GM10248 (cell line): ENCODE measurements at regions not wholly inside any gene's neighbourhood (a gene's known extent, or its start where the extent isn't known, plus 50 kb on each side); places are given as distances from the start of the nearest gene placed in this dataset.

Experiments used
- CTCF ChIA-PET: fragments of 300-600 bp; sonication (Branson Sonifier 250); formaldehyde crosslinking; extraction: SDS; loops from one replicate; lab custom pipeline; 2021; ENCODE audit warnings: antibody characterized with exemption; lab: Yijun Ruan, JAX
- POLR2A ChIA-PET: fragments of 350-650 bp; sonication (Branson Sonifier 250); formaldehyde crosslinking; extraction: SDS; loops from one replicate; lab custom pipeline; 2020; ENCODE audit warnings: antibody characterized with exemption; lab: Yijun Ruan, JAX
- DNase-seq: peaks from one replicate; pipeline ENCODE4 v3.0.0; 2012; ENCODE audit errors: extremely low spot score
- TF ChIP-seq, protein P1 (sequence below): IDR thresholded peaks from 2 replicates; pipeline ENCODE4 v1.5.1; 2012; ENCODE audit warnings: mild to moderate bottlenecking, low read depth; ENCODE audit errors: extremely low read depth, missing control alignments, control extremely low read depth

DNA sequence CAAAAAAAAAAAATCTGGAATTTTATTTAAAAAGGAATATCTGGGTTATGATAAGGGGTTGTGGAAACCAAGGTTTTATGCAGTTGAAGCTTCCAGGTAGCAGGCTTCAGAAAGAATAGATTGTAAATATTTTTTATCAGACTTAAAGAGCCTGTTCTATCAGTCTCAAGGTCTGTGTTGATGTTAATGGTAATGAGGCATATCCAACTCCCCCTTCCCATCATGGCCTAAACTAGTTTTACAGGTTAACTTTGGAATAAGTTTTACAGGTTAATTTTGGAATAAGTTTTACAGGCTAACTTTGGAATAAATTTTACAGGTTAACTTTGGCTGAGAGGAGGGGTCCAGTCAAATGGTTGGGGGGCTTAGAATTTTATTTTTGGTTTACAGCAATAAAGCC is 92.4 kb downstream of the CD24 start:
- ChIA-PET CTCF (interaction anchor here (1.2 kb wide), 1 partner anchor 21 kb away, joined by 3 read pairs; no protein-coding TSS in a partner anchor), POLR2A (no interaction called here)
- TF ChIP-seq, protein P1, sequence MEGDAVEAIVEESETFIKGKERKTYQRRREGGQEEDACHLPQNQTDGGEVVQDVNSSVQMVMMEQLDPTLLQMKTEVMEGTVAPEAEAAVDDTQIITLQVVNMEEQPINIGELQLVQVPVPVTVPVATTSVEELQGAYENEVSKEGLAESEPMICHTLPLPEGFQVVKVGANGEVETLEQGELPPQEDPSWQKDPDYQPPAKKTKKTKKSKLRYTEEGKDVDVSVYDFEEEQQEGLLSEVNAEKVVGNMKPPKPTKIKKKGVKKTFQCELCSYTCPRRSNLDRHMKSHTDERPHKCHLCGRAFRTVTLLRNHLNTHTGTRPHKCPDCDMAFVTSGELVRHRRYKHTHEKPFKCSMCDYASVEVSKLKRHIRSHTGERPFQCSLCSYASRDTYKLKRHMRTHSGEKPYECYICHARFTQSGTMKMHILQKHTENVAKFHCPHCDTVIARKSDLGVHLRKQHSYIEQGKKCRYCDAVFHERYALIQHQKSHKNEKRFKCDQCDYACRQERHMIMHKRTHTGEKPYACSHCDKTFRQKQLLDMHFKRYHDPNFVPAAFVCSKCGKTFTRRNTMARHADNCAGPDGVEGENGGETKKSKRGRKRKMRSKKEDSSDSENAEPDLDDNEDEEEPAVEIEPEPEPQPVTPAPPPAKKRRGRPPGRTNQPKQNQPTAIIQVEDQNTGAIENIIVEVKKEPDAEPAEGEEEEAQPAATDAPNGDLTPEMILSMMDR = no peak
- DNase-seq = no peak

DNA sequence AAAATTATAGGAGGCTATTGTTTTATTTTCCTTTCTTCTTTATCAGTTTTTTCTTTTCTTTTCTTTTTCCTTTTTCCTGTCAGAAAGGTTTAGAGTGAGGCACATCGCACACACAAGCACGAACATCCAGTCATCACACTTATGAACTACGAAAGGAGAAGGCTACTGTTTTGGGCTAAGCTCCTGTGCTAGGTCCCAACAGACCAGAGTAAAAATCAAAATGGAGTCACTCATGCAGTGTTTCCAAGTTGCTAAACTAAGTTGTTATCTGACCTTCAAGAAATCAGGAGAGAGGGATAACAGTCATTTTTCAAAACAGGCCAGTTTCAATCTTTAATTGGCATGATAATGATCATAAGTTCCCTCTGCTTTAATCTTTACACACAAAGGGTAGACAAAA is 93.6 kb downstream of the CD24 start:
- CTCF ChIA-PET = no interaction called here
- TF ChIP-seq, protein P1 = no peak
- DNase-seq = no peak
- POLR2A ChIA-PET = no interaction called here

DNA sequence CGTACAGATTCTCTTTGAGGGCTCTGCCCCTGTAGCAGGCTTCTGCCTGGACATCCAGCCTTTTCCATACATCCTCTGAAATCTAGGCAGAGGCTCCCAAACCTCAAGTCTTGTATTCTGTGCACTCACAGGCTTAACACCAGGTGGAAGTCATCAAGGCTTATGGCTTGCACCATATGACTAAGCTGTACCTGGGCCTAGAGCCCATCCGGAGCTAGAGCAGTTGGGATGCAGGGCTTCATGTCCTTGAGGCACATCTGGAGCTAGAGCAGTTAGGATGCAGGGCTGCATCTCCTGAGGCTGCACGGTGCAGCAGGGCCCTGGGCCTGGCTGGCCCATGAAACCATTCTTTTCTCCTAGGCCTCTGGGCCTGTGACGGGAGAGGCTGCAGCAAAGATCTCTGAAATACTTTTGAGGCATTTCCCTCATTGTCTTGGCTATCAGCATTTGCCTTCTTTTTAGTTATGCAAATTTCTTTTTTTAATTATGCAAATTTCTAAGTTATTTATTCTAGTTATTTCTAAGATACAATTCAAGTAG is 98.7 kb downstream of the CD24 start:
- ChIA-PET CTCF (no interaction called here), POLR2A (no interaction called here)
- TF ChIP-seq, protein P1 = no peak
- DNase-seq = no peak

DNA sequence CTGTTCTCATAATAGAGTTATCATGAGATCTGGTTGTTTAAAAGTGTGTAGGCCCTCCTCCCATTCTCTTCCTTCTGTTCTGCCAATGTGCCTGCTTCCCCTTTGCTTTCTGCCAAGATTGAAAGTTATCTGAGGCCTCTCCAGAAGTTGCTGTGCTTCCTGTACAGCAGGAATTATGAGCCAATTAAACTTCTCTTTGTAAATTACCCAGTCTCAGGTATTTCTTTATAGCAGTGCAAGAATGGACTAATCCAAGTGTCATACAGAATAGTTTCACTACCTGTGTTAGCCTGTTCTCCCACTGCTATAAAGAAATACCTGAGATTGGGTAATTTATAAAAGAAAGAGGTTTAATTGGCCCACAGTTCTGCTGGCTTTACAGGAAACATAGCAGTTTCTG is 100.0 kb downstream of the CD24 start:
- TF ChIP-seq, protein P1 = no peak
- CTCF ChIA-PET = no interaction called here
- POLR2A ChIA-PET = no interaction called here
- DNase-seq = no peak

- CTCF ChIA-PET = no interaction called here
- POLR2A ChIA-PET = no interaction called here
- no peak for DNase-seq
- TF ChIP-seq, protein P1 = no peak
Observed at GRCh38 chr6:106872049-106872448, 102.5 kb downstream of the CD24 start.

DNA sequence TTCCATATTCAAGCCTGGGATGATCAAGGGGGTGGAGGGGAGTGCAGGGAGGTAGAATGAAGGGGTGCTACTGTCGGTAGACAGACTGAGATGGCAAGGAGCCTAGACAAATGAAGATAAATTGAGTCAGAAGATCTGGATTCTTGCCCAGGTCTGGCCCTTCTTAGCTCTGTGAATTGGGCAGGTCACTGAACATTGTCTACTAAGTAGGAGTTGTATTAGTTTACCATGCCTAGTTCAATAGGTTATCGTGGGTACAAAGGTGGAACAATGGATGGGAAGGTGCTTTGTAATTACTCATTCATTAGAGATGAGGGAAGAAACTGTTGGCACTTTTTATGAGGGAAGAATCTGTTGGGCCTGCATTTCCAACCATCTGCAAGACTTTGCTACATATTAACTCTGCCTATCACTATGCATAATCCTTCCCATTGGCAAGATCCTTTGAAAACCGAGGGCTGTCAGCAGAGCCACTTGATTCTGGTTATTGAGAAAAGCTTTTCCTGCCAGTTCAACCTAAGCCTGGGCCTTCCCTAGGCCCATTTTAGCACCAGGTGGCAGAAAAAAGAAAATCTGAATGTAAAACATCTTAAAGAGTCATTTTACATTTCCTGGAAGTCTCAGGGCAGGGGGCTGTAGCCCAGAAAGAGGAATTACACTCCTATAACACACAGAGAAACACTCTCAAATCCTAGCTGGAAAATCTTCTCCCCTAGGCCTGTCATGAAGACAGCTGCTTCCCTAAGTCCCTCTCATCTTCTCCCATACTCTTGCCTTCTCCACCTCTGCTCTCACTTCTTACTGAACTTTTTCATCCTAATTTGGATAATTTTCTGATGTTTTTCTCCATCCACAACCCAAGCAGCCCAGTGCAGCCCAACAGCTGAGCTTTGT is 103.5 kb downstream of the CD24 start:
- ChIA-PET CTCF (interaction anchor here (2.6 kb wide), 1 partner anchor 21 kb away, joined by 10 read pairs; no protein-coding TSS in a partner anchor), POLR2A (no interaction called here)
- TF ChIP-seq, protein P1 = no peak
- no peak for DNase-seq
